T-helper 17 cell (primary cell): ENCODE measurements at regions not wholly inside any gene's neighbourhood (a gene's known extent, or its start where the extent isn't known, plus 50 kb on each side); places are given as distances from the start of the nearest gene placed in this dataset.
"Not testable (repeated sequence)": the region's sequence is repeated elsewhere in the genome, so short reads cannot be mapped to it uniquely, and the experiment has no call there.

ENCODE experiments used
- ATAC-seq: fragments of 150-1000 bp; cut with Tn5 transposase; 2 replicates; pipeline ENCODE4 v1.10.0; 2021; ENCODE audit warnings: mild to moderate bottlenecking, moderate library complexity
- DNase-seq, 3 donors: peaks; one replicate each; pipeline versions ENCODE4 v3.0.0 to v3.0.0-alpha.2; 2020 to 2021
- H3K9me3 ChIP-seq: one replicate; pipeline ENCODE4 v1.7.0; 2013; ENCODE audit warnings: low read length, mild to moderate bottlenecking; ENCODE audit not compliant: control insufficient read depth, poor library complexity, severe bottlenecking
- H3K27ac Mint-ChIP-seq: one replicate; pipeline ENCODE4 v1.8.0; 2022; ENCODE audit warnings: mild to moderate bottlenecking, moderate library complexity, mixed read lengths
- H3K27me3 Mint-ChIP-seq: one replicate; pipeline ENCODE4 v1.8.0; 2022; ENCODE audit warnings: mixed read lengths
- H3K36me3 Mint-ChIP-seq: one replicate; pipeline ENCODE4 v1.8.0; 2022; ENCODE audit warnings: low read depth, mixed read lengths
- H3K4me1 Mint-ChIP-seq: one replicate; pipeline ENCODE4 v1.8.0; 2022; ENCODE audit warnings: mild to moderate bottlenecking, mixed read lengths
- H3K4me3 Mint-ChIP-seq: one replicate; pipeline ENCODE4 v1.8.0; 2022; ENCODE audit warnings: mild to moderate bottlenecking, moderate library complexity, mixed read lengths

GRCh38 chr9:91012933-91013841 is 211.6 kb downstream of the SYK start:
- no peaks in the 10 kb centered on the region for H3K4me1 Mint-ChIP-seq
- H3K4me3 Mint-ChIP-seq, result no peak overlapping the region
- no peak overlapping the region for H3K27ac Mint-ChIP-seq
- H3K27me3 Mint-ChIP-seq, result peaks cover 20% of the 10 kb centered on the region
- no peaks in the 10 kb centered on the region for H3K9me3 ChIP-seq
- no peak for DNase-seq
- ATAC-seq, result no peak
- no peaks in the 10 kb centered on the region for H3K36me3 Mint-ChIP-seq

GRCh38 chr9:91017245-91017644 is 215.6 kb downstream of the SYK start:
- Mint-ChIP-seq H3K4me3 (no peak overlapping the region), H3K4me1 (no peaks in the 10 kb centered on the region), H3K27ac (no peak overlapping the region), H3K36me3 (no peaks in the 10 kb centered on the region), H3K27me3 (peaks cover 25% of the 10 kb centered on the region)
- H3K9me3 ChIP-seq, result no peaks in the 10 kb centered on the region
- no peak for ATAC-seq
- DNase-seq, result no peak

DNA sequence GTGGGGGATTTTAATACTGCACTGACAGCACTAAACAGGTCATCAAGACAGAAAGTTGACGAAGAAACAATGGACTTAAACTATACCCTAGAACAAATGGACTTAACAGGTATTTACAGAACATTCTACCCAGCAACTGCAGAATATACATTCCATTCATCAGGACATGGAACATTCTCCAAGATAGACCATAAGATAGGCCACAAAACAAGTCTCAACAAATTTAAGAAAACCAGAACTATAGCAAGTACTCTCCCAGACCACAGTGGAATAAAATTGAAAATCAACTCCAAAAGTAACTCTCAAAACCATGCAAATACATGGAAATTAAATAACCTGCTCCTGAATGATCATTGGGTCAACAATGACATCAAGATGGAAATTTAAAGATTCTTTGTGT is 218.3 kb downstream of the SYK start:
- not testable (repeated sequence) for H3K4me1 Mint-ChIP-seq, DNase-seq, H3K9me3 ChIP-seq, H3K27ac Mint-ChIP-seq, ATAC-seq, H3K4me3 Mint-ChIP-seq, H3K36me3 Mint-ChIP-seq
- peaks cover 21% of the 10 kb centered on the region for H3K27me3 Mint-ChIP-seq

GRCh38 chr9:91021656-91022055 is 220.0 kb downstream of the SYK start:
- ATAC-seq, result not testable (repeated sequence)

DNA sequence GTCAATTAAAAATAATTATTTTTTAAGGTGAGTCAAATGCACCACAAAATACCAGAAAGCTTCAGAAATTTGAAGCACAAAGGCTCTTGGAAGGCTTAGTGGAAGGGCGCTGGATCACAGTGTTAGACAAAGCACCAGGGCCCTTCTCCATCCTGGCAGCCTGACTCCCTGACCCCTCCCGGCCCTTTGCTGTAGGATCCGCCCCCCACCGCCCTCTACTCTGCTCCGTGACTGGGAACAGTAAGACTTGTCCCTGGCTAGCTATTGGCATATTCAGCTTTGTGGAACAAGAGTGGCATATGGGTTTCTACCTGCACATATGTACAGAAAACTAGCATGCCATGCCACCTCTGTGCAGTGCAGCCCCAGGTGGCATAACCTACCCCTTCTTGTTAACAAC is 222.1 kb downstream of the SYK start:
- no peaks in the 10 kb centered on the region for H3K9me3 ChIP-seq
- Mint-ChIP-seq H3K4me1 (no peaks in the 10 kb centered on the region), H3K36me3 (no peaks in the 10 kb centered on the region), H3K4me3 (no peak overlapping the region), H3K27ac (no peak overlapping the region), H3K27me3 (peaks cover 24% of the 10 kb centered on the region)
- ATAC-seq (no peak), DNase-seq (no peak)

More at GRCh38 chr9:91021656-91022055, 220.0 kb downstream of the SYK start:
- H3K4me1 Mint-ChIP-seq, H3K36me3 Mint-ChIP-seq, H3K9me3 ChIP-seq, H3K27ac Mint-ChIP-seq, H3K4me3 Mint-ChIP-seq, DNase-seq: not testable (repeated sequence)
- peaks cover 22% of the 10 kb centered on the region for H3K27me3 Mint-ChIP-seq

GRCh38 chr9:91024841-91025240 is 223.2 kb downstream of the SYK start:
- Mint-ChIP-seq H3K4me1 (no peaks in the 10 kb centered on the region), H3K27ac (no peak overlapping the region), H3K27me3 (peaks cover 28% of the 10 kb centered on the region), H3K36me3 (no peaks in the 10 kb centered on the region), H3K4me3 (no peak overlapping the region)
- H3K9me3 ChIP-seq, result no peaks in the 10 kb centered on the region
- DNase-seq, result no peak
- no peak for ATAC-seq

GRCh38 chr9:91025856-91026255 is 224.2 kb downstream of the SYK start:
- no peaks in the 10 kb centered on the region for H3K36me3 Mint-ChIP-seq
- no peaks in the 10 kb centered on the region for H3K9me3 ChIP-seq
- H3K4me3 Mint-ChIP-seq, result no peak overlapping the region
- no peaks in the 10 kb centered on the region for H3K4me1 Mint-ChIP-seq
- H3K27ac Mint-ChIP-seq, result no peak overlapping the region
- peaks cover 28% of the 10 kb centered on the region for H3K27me3 Mint-ChIP-seq
- ATAC-seq, result no peak
- DNase-seq, result no peak

GRCh38 chr9:91026266-91026665 is 224.6 kb downstream of the SYK start:
- Mint-ChIP-seq H3K4me3 (no peak overlapping the region), H3K36me3 (no peaks in the 10 kb centered on the region), H3K27ac (no peak overlapping the region), H3K27me3 (peaks cover 30% of the 10 kb centered on the region), H3K4me1 (no peaks in the 10 kb centered on the region)
- no peaks in the 10 kb centered on the region for H3K9me3 ChIP-seq
- DNase-seq, result no peak
- no peak for ATAC-seq

GRCh38 chr9:91027005-91027404 is 225.4 kb downstream of the SYK start:
- ATAC-seq (no peak), DNase-seq (no peak)
- peaks cover 37% of the 10 kb centered on the region for H3K27me3 Mint-ChIP-seq
- H3K9me3 ChIP-seq, result no peaks in the 10 kb centered on the region
- no peak overlapping the region for H3K4me3 Mint-ChIP-seq
- H3K36me3 Mint-ChIP-seq, result no peaks in the 10 kb centered on the region
- no peaks in the 10 kb centered on the region for H3K4me1 Mint-ChIP-seq
- H3K27ac Mint-ChIP-seq, result no peak overlapping the region

- no peaks in the 10 kb centered on the region for H3K9me3 ChIP-seq
- peaks cover 40% of the 10 kb centered on the region for H3K27me3 Mint-ChIP-seq
- no peaks in the 10 kb centered on the region for H3K36me3 Mint-ChIP-seq
- no peak overlapping the region for H3K27ac Mint-ChIP-seq
- no peak overlapping the region for H3K4me3 Mint-ChIP-seq
- DNase-seq (no peak), ATAC-seq (no peak)
- H3K4me1 Mint-ChIP-seq, result no peaks in the 10 kb centered on the region
Observed at GRCh38 chr9:91028166-91028827, 226.7 kb downstream of the SYK start.

DNA sequence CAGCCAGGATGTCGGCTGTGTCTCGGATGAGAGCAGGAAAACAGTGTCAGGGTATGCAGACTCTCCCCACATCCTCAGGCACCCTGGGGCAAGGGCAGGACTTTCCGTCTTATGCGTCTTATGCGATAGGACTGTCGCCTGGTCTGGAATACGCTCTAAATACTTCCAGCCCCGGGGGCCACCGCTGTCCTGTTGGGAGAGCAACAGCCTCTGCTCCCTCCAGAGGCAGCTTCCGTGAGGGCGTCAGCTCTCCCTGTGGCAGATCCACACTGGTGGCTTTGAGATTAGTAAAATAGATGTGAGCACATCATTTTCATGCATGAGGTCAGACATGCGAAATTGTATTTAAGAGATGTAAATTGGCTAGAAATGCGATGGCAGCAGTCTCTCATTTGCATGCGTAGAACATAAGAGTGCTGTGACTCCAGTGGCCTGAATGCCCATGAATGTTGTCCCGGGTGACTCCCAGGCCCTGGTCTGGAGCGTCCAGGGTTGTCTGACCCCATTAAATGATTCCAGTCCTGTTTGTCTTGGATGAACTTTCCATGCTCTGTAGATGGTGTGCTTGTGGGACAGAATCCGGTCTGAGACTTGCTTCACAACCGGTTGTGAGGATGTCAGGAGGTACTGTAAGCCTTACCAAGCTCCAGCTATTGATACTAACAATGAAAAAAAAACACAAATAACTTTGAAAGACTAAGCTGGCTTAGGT is 228.2 kb downstream of the SYK start:
- Mint-ChIP-seq H3K27ac (no peak overlapping the region), H3K4me3 (no peak overlapping the region), H3K36me3 (no peaks in the 10 kb centered on the region), H3K27me3 (peaks cover 34% of the 10 kb centered on the region), H3K4me1 (no peaks in the 10 kb centered on the region)
- ATAC-seq (no peak), DNase-seq (no peak)
- H3K9me3 ChIP-seq, result no peaks in the 10 kb centered on the region

GRCh38 chr9:91032121-91032531 is 230.5 kb downstream of the SYK start:
- no peak for DNase-seq
- Mint-ChIP-seq H3K4me3 (no peak overlapping the region), H3K27ac (no peak overlapping the region)

DNA sequence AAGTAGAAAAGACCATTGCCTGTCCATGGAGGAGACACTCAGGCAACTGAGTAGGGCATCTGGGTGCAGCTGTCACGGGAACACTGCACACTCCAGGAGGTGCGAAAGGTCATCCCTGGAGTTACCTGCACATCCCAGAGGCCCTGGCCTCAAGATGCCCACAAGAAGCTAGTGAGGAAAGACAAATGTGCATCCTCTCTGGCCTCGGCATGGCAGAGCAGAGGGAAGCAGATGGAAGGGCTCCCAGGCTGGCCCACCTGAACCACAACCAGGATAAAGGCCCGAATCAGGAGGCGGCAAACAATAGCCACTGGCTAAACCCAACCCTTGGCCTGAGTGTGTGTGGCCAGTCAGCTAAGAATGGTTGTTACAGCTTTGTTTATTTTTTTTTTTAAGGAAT is 231.7 kb downstream of the SYK start:
- DNase-seq, result no peak
- H3K36me3 Mint-ChIP-seq, result no peaks in the 10 kb centered on the region
- no peak overlapping the region for H3K27ac Mint-ChIP-seq
- ATAC-seq, result no peak
- no peaks in the 10 kb centered on the region for H3K9me3 ChIP-seq
- H3K27me3 Mint-ChIP-seq, result peaks cover 49% of the 10 kb centered on the region
- H3K4me3 Mint-ChIP-seq, result no peak overlapping the region
- peaks cover 9% of the 10 kb centered on the region for H3K4me1 Mint-ChIP-seq

More at GRCh38 chr9:91032121-91032531, 230.5 kb downstream of the SYK start:
- Mint-ChIP-seq H3K27me3 (peaks cover 44% of the 10 kb centered on the region), H3K4me1 (peaks cover 2% of the 10 kb centered on the region), H3K36me3 (no peaks in the 10 kb centered on the region)
- H3K9me3 ChIP-seq, result no peaks in the 10 kb centered on the region
- ATAC-seq, result no peak
